ENCODE measurements at regions not wholly inside any gene's neighbourhood (a gene's known extent, or its start where the extent isn't known, plus 50 kb on each side); places are given as distances from the start of the nearest gene placed in this dataset.

GRCh38 chr13:90420683-90421082 is 926.8 kb upstream of the MIR17HG start:
- TF ChIP-seq POLR2AphosphoS5 (IDR thresholded peaks at IDR 0.05; ENCODE audit: borderline replicate concordance, low read depth, low read length) (no peak), EZH2 (IDR thresholded peaks at IDR 0.05) (no peak), FOXP2 (optimal IDR thresholded peaks at IDR 0.05; ENCODE audit: control extremely low read depth, extremely low read length, insufficient read depth) (no peak)
